HEK293T (cell line): ENCODE measurements at regions not wholly inside any gene's neighbourhood (a gene's known extent, or its start where the extent isn't known, plus 50 kb on each side); places are given as distances from the start of the nearest gene placed in this dataset.

Experiments used
- CTCF ChIA-PET: fragments of 350-600 bp; formaldehyde crosslinking; extraction: SDS; loops from one replicate; lab custom pipeline; 2021; ENCODE audit warnings: antibody characterized with exemption, inconsistent platforms; lab: Yijun Ruan, JAX
- POLR2A ChIA-PET: fragments of 350-600 bp; formaldehyde crosslinking; extraction: SDS; loops from one replicate; lab custom pipeline; 2020; ENCODE audit warnings: antibody characterized with exemption, inconsistent platforms; lab: Yijun Ruan, JAX
- DNase-seq: peaks from one replicate; pipeline ENCODE4 v3.0.0; 2012; ENCODE audit warnings: mixed read lengths; ENCODE audit errors: extremely low spot score
- ARNT ChIP-seq: fragments of 450-650 bp; IDR thresholded peaks from 2 replicates; pipeline ENCODE4 v1.6.1; 2017; ENCODE audit warnings: mild to moderate bottlenecking
- BHLHE40 ChIP-seq: fragments of 450-650 bp; IDR thresholded peaks from 2 replicates; pipeline ENCODE4 v1.6.1; 2016; ENCODE audit warnings: mild to moderate bottlenecking, moderate library complexity, borderline replicate concordance
- CTBP1 ChIP-seq: fragments of 450-650 bp; IDR thresholded peaks from 2 replicates; pipeline ENCODE4 v1.6.1; 2016; ENCODE audit warnings: borderline replicate concordance
- ELF4 ChIP-seq: fragments of 450-650 bp; IDR thresholded peaks from 2 replicates; pipeline ENCODE4 v1.6.1; 2017; ENCODE audit warnings: antibody characterized with exemption
- FOXA1 ChIP-seq: fragments of 450-650 bp; IDR thresholded peaks from 2 replicates; pipeline ENCODE4 v1.6.1; 2016; ENCODE audit warnings: mild to moderate bottlenecking
- FOXK2 ChIP-seq: fragments of 450-650 bp; IDR thresholded peaks from 2 replicates; pipeline ENCODE4 v1.6.1; 2016; ENCODE audit warnings: mild to moderate bottlenecking
- FOXM1 ChIP-seq: fragments of 450-650 bp; IDR thresholded peaks from 2 replicates; pipeline ENCODE4 v1.6.1; 2017; ENCODE audit warnings: mild to moderate bottlenecking, borderline replicate concordance
- HDGF ChIP-seq: fragments of 450-650 bp; IDR thresholded peaks from 2 replicates; pipeline ENCODE4 v1.6.1; 2017; ENCODE audit warnings: antibody characterized with exemption, borderline replicate concordance
- L3MBTL2 ChIP-seq: fragments of 450-650 bp; conservative IDR thresholded peaks from 2 replicates; pipeline ENCODE4 v1.6.1; 2016; ENCODE audit warnings: mild to moderate bottlenecking
- LEF1 ChIP-seq: fragments of 450-650 bp; IDR thresholded peaks from 2 replicates; pipeline ENCODE4 v1.6.1; 2017; ENCODE audit warnings: mild to moderate bottlenecking, borderline replicate concordance
- NFRKB ChIP-seq: fragments of 450-650 bp; IDR thresholded peaks from 2 replicates; pipeline ENCODE4 v1.6.1; 2016; ENCODE audit warnings: mild to moderate bottlenecking, moderate library complexity
- SP1 ChIP-seq: fragments of 450-650 bp; IDR thresholded peaks from 2 replicates; pipeline ENCODE4 v1.6.1; 2017
- SUZ12 ChIP-seq: fragments of 450-650 bp; IDR thresholded peaks from 2 replicates; pipeline ENCODE4 v1.6.1; 2016; ENCODE audit warnings: mild to moderate bottlenecking
- TARDBP ChIP-seq: fragments of 450-650 bp; IDR thresholded peaks from 2 replicates; pipeline ENCODE4 v1.6.1; 2016
- ZNF384 ChIP-seq: fragments of 450-650 bp; IDR thresholded peaks from 2 replicates; pipeline ENCODE4 v1.6.1; 2016
- TF ChIP-seq, protein P1 (sequence below): fragments of 450-650 bp; IDR thresholded peaks from 2 replicates; pipeline ENCODE4 v1.6.1; 2016

DNA sequence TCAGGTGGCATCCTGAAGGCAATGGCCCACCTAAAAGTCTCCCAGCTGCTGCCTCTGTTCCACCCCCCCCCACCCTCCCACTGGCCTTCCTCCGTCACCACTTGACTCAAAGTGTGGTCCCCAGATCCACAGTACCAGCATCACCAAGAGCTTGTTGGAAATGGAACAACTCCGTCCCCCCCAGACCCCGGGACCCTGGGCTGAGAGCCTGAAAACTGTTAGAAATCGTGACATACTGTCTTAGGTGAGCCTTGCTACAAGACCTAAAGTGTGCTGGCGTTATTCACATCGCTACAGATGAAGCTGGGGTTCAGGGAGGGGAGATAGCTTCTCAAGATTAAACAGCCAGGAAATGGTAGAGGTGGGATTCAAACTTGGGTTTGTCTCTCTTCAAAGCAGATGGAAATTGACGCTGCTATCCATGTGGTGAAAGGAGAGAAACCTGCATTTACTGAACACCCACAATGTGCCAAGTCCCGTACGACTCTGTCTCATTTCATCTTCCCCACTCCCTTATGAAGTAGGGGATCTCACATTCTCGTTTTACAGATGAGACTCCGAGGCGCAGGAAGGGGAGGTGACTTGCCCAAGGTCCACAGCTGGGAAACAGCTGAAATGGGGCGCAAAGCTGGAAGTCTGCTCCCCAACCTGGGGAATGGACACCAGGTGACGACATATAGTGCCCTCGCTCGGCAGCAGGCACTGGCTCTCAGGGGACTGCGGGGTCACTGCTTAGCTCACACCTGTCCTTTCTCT, 52.8 kb upstream of the IFFO2 start:
- no peak for DNase-seq
- TF ChIP-seq L3MBTL2 (no peak), ELF4 (no peak), FOXK2 (no peak), LEF1 (no peak), FOXM1 (no peak), HDGF (no peak), CTBP1 (no peak), ARNT (no peak), FOXA1 (no peak), SUZ12 (no peak), NFRKB (no peak), ZNF384 (no peak), TARDBP (no peak), SP1 (no peak), BHLHE40 (no peak)
- TF ChIP-seq, protein P1, sequence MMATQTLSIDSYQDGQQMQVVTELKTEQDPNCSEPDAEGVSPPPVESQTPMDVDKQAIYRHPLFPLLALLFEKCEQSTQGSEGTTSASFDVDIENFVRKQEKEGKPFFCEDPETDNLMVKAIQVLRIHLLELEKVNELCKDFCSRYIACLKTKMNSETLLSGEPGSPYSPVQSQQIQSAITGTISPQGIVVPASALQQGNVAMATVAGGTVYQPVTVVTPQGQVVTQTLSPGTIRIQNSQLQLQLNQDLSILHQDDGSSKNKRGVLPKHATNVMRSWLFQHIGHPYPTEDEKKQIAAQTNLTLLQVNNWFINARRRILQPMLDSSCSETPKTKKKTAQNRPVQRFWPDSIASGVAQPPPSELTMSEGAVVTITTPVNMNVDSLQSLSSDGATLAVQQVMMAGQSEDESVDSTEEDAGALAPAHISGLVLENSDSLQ: no peak
- CTCF ChIA-PET: interaction anchor here (0.6 kb wide), 1 partner anchor 45 kb away, joined by 3 read pairs; no protein-coding TSS in a partner anchor
- POLR2A ChIA-PET: interaction anchor here (0.8 kb wide), 1 partner anchor 107 kb away, joined by 3 read pairs; no protein-coding TSS in a partner anchor

DNA sequence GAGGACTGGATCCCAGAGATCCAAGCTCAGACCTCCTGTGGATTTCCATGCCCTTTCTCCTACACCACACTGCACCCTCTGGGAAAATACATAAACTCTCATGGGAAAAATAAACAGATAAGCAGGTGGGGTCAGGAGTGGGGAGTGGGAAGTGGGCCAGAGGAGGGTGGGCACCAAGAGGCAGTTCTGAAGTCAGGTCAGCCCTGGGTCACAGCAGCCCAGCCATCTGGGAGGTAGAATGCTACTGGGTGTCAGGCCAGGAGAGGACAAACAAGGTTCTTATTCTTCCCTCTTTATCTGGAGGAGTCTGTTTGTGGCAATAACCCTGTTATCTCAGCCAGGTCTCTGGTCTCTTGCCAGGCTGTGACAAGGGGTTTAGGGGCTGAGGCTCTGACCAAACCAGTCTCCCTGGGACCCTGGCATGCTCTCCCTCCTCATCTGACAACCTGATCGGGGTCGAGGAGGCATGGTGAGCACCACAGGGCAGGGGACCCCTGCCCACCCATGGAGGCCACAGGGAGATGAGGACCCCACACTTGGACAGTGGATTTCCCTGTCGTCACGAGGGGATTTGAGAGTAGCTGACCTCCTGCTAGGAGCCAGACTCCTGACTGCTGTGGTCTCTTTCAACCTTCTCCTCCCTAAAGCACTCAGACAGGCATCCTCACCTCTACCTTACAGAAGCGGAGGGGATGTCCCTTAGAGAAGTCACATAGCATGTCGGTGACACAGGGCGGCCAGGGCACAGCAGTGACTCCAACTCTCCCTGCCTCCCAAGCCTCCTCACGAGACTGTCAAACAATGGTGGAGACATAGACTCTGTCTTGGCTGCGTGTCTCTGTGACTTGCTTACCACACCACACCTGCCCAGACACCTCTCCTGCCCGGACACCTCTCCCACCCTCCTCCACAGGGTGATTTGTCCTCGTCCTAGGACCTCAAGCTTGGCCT, 51.3 kb upstream of the IFFO2 start:
- DNase-seq: no peak
- ChIA-PET CTCF (no interaction called here), POLR2A (no interaction called here)
- TF ChIP-seq FOXA1: no peak

DNA sequence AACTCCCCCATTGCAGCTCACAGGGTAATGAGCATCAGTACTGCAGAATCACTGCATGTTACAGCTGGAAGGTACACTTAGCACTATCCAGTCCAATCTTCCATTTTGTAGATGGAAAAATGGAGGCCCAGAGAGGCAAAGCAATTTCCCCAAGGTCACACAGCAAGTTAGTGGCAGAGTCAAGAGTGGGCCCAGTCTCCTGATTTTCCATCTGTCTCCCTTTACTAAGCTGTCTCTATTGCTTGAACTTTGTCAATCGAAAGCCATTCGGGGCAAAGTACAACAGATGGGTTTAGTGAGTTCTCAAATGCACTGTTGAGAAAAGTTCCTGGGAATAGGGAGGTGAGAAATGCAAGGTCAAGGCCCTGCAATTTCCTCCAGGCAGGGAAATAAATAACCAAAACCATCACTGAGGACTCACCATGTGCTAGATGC, 50.4 kb upstream of the IFFO2 start:
- TF ChIP-seq, protein P1: no peak
- TF ChIP-seq FOXK2: no peak
- no peak for TF ChIP-seq FOXM1
- TF ChIP-seq LEF1: no peak
- TF ChIP-seq SUZ12: no peak
- no peak for TF ChIP-seq HDGF
- TF ChIP-seq ELF4: no peak
- no peak for TF ChIP-seq SP1
- no peak for TF ChIP-seq CTBP1
- TF ChIP-seq FOXA1: no peak
- no peak for TF ChIP-seq BHLHE40
- TF ChIP-seq L3MBTL2: no peak
- TF ChIP-seq TARDBP: no peak
- no peak for TF ChIP-seq ARNT
- no peak for TF ChIP-seq NFRKB
- TF ChIP-seq ZNF384: no peak
- POLR2A ChIA-PET: no interaction called here
- CTCF ChIA-PET: no interaction called here
- DNase-seq: no peak
